GM08714 (cell line): ENCODE measurements at regions not wholly inside any gene's neighbourhood (a gene's known extent, or its start where the extent isn't known, plus 50 kb on each side); places are given as distances from the start of the nearest gene placed in this dataset.

Experiments
- H3K4me3 ChIP-seq: fragments of 200-500 bp; sonication (Bioruptor generic); 2 replicates; pipeline ENCODE4 v1.5.1; 2014; ENCODE audit warnings: mild to moderate bottlenecking, low read length, inconsistent platforms
- ZNF274 ChIP-seq: IDR thresholded peaks from 2 replicates; pipeline ENCODE4 v1.6.1; 2012; ENCODE audit warnings: mild to moderate bottlenecking, low read depth, low read length

DNA sequence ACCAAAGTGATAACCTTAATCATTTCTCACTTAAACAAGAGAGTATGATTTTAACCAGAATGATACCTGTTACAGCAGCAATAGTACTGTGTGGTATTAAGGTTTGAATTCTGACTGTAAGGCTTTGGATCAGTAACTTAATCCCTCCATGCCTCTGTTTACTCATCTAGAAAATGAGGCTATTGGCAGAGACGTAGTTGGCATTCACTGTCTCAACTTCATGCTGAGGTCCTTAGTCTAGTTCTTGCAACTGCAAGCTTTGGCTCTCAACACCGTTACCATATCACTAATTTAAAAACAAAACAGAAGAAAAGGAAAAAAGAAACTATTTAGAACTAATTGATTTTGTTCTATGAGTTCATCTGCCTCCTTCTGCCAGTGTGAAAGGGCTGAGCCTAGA, 875.4 kb downstream of the MCTP2 start:
- no peak overlapping the region for H3K4me3 ChIP-seq

GRCh38 chr15:95108673-95109072, 877.3 kb downstream of the MCTP2 start:
- no peak overlapping the region for H3K4me3 ChIP-seq
- no peak for TF ChIP-seq ZNF274

More for the DNA sequence above, 875.4 kb downstream of the MCTP2 start:
- TF ChIP-seq ZNF274: no peak

- no peak for TF ChIP-seq ZNF274
- no peak overlapping the region for H3K4me3 ChIP-seq
Measured at GRCh38 chr15:95111969-95112368, 880.6 kb downstream of the MCTP2 start.

DNA sequence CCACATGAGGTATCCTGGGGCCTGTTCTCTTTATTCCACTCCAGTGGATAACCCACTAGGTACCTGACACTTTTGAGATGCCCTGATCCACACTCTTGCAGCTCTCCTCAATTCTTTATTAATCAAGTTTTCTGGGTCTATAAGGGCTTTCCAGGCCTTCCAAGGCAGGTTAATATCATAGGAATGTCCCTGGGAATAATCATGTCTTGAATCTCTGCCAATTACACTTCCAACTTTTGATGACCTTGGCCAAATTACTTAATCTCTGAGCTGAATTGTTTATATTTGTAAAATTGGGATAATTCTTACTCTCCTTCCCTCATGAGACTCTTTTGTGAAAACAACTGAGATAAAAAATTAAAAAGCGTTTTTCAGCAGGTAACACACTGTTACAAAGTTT, 881.7 kb downstream of the MCTP2 start:
- TF ChIP-seq ZNF274: no peak

DNA sequence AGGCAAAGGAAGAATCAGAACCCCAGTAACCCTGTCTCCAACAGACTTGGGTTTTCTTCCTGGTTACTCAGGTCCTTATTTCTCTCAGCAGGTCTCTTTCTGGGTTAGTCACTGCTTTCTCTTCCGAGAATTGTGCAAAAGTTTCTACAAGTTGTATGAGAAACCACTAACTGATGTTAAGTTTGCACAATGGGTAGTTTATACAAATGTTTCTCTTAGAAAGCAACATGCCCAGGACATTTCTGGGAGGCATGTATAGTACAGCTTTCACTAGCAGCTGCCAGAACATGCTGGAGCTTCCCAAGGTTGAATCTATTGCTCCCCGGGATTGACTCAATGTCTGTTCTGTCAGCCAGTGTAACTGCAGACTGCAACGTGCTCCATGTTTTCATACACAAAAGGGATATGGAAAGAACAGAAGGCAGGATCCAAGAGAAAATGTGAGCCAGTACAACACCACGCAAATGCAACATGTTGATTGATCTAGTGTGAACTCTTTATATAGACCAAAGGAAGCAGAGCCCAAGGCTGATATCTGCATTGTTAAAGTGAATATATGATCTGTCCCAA, 887.8 kb downstream of the MCTP2 start:
- no peak for TF ChIP-seq ZNF274
- H3K4me3 ChIP-seq: no peak overlapping the region

More for the DNA sequence above, 881.7 kb downstream of the MCTP2 start:
- H3K4me3 ChIP-seq: no peak overlapping the region

GRCh38 chr15:95120595-95120994, 889.2 kb downstream of the MCTP2 start:
- H3K4me3 ChIP-seq: no peak overlapping the region
- TF ChIP-seq ZNF274: no peak

- H3K4me3 ChIP-seq: no peak overlapping the region
- TF ChIP-seq ZNF274: no peak
Measured at GRCh38 chr15:95121191-95121590, 889.8 kb downstream of the MCTP2 start.

DNA sequence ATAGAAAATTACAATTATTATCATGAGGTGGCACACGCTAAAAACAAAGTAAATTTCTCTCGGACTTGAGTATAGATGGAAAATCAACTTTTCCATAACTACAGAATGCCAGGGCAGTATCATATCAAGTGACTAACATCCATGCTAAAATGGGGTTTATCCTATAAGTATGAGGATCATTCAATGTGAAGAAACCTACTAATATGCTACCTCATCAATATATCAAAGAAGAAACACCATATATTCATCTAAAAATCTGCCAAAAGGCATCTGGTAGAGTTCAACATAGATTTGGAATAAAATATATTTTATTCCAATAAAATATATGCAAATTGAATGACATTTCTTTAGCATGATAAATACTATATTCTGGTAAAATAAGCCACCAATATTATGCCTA, 894.4 kb downstream of the MCTP2 start:
- no peak for TF ChIP-seq ZNF274

DNA sequence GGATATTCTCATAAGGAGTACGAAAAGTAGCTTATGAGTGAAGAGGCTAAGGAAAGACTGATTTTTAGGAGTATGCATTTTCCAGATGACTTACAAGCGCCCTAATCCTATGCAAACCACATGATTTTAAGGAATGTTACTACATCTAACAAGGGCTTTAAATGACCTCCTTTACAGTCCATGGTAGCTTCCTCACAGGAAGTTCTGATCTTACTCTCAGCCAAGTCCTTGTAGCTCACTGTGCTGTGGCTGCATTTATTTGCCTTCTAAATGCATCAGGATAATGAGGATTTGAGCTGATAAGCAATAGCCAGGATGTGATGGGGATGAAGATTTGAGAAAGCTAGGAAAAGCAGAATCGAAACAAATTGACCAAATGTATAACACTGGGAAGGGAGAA, 896.0 kb downstream of the MCTP2 start:
- H3K4me3 ChIP-seq: no peak overlapping the region
- no peak for TF ChIP-seq ZNF274

More for the DNA sequence above, 894.4 kb downstream of the MCTP2 start:
- H3K4me3 ChIP-seq: no peak overlapping the region

GRCh38 chr15:95129574-95129973, 898.2 kb downstream of the MCTP2 start:
- H3K4me3 ChIP-seq: no peak overlapping the region
- TF ChIP-seq ZNF274: no peak

GRCh38 chr15:95131131-95131556, 899.8 kb downstream of the MCTP2 start:
- no peak for TF ChIP-seq ZNF274
- H3K4me3 ChIP-seq: no peak overlapping the region

GRCh38 chr15:95132774-95133173, 901.4 kb downstream of the MCTP2 start:
- TF ChIP-seq ZNF274: no peak
- H3K4me3 ChIP-seq: no peak overlapping the region

DNA sequence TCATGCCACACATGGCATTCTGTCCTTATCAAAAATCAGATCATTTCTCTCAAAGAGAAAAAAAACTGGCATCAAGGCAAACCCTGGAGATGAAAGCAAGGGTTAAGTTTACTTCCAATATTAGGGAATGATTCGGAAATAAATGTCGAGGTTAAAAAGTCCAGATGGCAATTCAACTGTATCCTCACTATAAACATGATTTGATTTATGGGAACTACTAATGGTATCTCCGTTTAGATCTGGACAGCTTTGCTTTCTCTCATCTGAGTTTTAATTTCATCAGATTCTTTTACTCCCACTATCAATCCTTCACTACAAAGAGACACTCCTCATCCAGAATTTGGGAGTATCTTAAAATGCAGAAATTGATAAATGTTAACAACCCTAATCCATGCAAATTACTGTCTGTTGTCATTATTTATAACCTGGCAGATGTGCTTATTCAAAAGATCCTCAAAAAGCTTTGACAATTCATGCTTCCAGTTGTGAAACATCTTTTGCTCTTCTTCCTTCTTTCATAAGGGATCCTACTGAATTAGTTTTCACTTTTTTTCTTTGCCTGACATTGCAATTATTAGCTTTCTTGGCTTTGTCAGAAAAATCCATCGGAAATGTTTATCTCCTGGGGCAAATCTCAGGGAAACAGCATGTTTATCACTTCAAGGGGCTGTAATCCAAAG, 903.2 kb downstream of the MCTP2 start:
- no peak for TF ChIP-seq ZNF274
- no peak overlapping the region for H3K4me3 ChIP-seq

- no peak overlapping the region for H3K4me3 ChIP-seq
- TF ChIP-seq ZNF274: no peak
Measured at GRCh38 chr15:95138604-95139270, 907.4 kb downstream of the MCTP2 start.

DNA sequence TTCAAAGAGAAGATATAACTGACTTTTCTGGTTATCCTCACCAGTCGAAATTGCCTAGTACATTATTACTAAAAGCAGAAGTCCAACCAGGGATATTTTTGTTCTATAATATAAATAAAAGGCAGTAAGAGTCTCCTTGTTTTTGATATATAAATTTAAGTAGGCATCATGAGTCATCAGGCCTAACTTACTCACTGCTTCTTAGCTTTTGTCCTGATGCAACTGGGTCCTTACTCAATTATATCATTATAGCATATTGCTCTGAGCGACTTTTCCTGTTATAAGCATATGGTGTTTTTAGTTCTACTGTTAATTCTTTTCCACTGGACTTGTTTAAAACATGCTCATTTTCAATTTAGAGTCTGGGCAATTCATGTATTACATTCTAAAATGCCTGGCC, 910.1 kb downstream of the MCTP2 start:
- TF ChIP-seq ZNF274: no peak

More for the DNA sequence above, 910.1 kb downstream of the MCTP2 start:
- no peak overlapping the region for H3K4me3 ChIP-seq
